ENCODE measurements at regions not wholly inside any gene's neighbourhood (a gene's known extent, or its start where the extent isn't known, plus 50 kb on each side); places are given as distances from the start of the nearest gene placed in this dataset.

- TF ChIP-seq CTCF (IDR thresholded peaks at IDR 0.05) = no peak
- no peak for TF ChIP-seq POLR2AphosphoS5 (IDR thresholded peaks at IDR 0.05)
- TF ChIP-seq POLR2A (IDR thresholded peaks at IDR 0.05) = no peak
Observed at GRCh38 chr2:49318531-49318930, 164.2 kb upstream of the FSHR start.
